GM21737 (cell line): ENCODE measurements at regions not wholly inside any gene's neighbourhood (a gene's known extent, or its start where the extent isn't known, plus 50 kb on each side); places are given as distances from the start of the nearest gene placed in this dataset.
"Not testable (repeated sequence)": the region's sequence is repeated elsewhere in the genome, so short reads cannot be mapped to it uniquely, and the experiment has no call there.

Experiments
- ATAC-seq: cut with Tn5 transposase; IDR thresholded peaks from one replicate; pipeline ENCODE4 v1.9.1; 2021; ENCODE audit warnings: mild to moderate bottlenecking, moderate library complexity; ENCODE audit not compliant: unreplicated experiment

GRCh38 chr4:26017961-26018700, 104.1 kb downstream of the SMIM20 start:
- ATAC-seq: not testable (repeated sequence)

- no peak for ATAC-seq
Measured at GRCh38 chr4:26020083-26020668, 106.2 kb downstream of the SMIM20 start.

- no peak for ATAC-seq
Measured at GRCh38 chr4:26020881-26021280, 106.9 kb downstream of the SMIM20 start.

GRCh38 chr4:26021417-26022345, 107.7 kb downstream of the SMIM20 start:
- no peak for ATAC-seq

- ATAC-seq: no peak
Measured at GRCh38 chr4:26022346-26023202, 108.6 kb downstream of the SMIM20 start.

GRCh38 chr4:26023203-26023972, 109.4 kb downstream of the SMIM20 start:
- ATAC-seq: no peak

- no peak for ATAC-seq
Measured at GRCh38 chr4:26024079-26024478, 110.1 kb downstream of the SMIM20 start.

GRCh38 chr4:26028133-26028792, 114.2 kb downstream of the SMIM20 start:
- no peak for ATAC-seq

- peak; percentile 95 for ATAC-seq
Measured at GRCh38 chr4:26028793-26029567, 115.0 kb downstream of the SMIM20 start.

- ATAC-seq: no peak
Measured at GRCh38 chr4:26029568-26030131, 115.6 kb downstream of the SMIM20 start.

- ATAC-seq: no peak
Measured at GRCh38 chr4:26030260-26030667, 116.2 kb downstream of the SMIM20 start.

GRCh38 chr4:26030780-26031179, 116.8 kb downstream of the SMIM20 start:
- ATAC-seq: no peak

GRCh38 chr4:26031704-26032103, 117.7 kb downstream of the SMIM20 start:
- ATAC-seq: no peak

- no peak for ATAC-seq
Measured at GRCh38 chr4:26032142-26032541, 118.1 kb downstream of the SMIM20 start.

GRCh38 chr4:26032630-26033317, 118.8 kb downstream of the SMIM20 start:
- ATAC-seq: no peak

GRCh38 chr4:26033389-26033788, 119.4 kb downstream of the SMIM20 start:
- no peak for ATAC-seq

GRCh38 chr4:26034849-26035248, 120.8 kb downstream of the SMIM20 start:
- no peak for ATAC-seq

- ATAC-seq: no peak
Measured at GRCh38 chr4:26035921-26036320, 121.9 kb downstream of the SMIM20 start.
